SH-SY5Y (cell line): ENCODE measurements at regions not wholly inside any gene's neighbourhood (a gene's known extent, or its start where the extent isn't known, plus 50 kb on each side); places are given as distances from the start of the nearest gene placed in this dataset.

Experiments
- GATA2 ChIP-seq: IDR thresholded peaks from 2 replicates; pipeline ENCODE4 v1.6.1; 2011; ENCODE audit warnings: mild to moderate bottlenecking, low read depth, low read length
- GATA3 ChIP-seq: IDR thresholded peaks from 2 replicates; pipeline ENCODE4 v1.6.1; 2011; ENCODE audit warnings: low read depth, mild to moderate bottlenecking, low read length, moderate library complexity

GRCh38 chr14:97705107-97705506 is 907.9 kb downstream of the VRK1 start:
- TF ChIP-seq GATA2: no peak
- no peak for TF ChIP-seq GATA3
